BE2C (cell line): ENCODE measurements at regions not wholly inside any gene's neighbourhood (a gene's known extent, or its start where the extent isn't known, plus 50 kb on each side); places are given as distances from the start of the nearest gene placed in this dataset.

Experiments used
- DNase-seq: peaks from one replicate; pipeline ENCODE4 v3.0.0-alpha.2; 2020
- H3K27me3 ChIP-seq: fragments of 250-450 bp; sonication (Bioruptor Pico); 2 replicates; pipeline ENCODE4 v1.5.1; 2020; ENCODE audit warnings: mild to moderate bottlenecking
- H3K36me3 ChIP-seq: fragments of 250-450 bp; sonication (Bioruptor Pico); 2 replicates; pipeline ENCODE4 v1.5.1; 2020; ENCODE audit warnings: mild to moderate bottlenecking
- H3K4me1 ChIP-seq: fragments of 250-450 bp; sonication (Bioruptor Pico); 2 replicates; pipeline ENCODE4 v1.5.1; 2020
- H3K4me3 ChIP-seq: 2 replicates; pipeline ENCODE4 v1.5.1; 2011; ENCODE audit warnings: low read depth, low read length
- H3K9me3 ChIP-seq: fragments of 250-450 bp; sonication (Bioruptor Pico); 2 replicates; pipeline ENCODE4 v1.5.1; 2020
- CTCF ChIP-seq: IDR thresholded peaks from 2 replicates; pipeline ENCODE4 v1.5.1; 2012; ENCODE audit warnings: mild to moderate bottlenecking, low read depth, low read length

- no peak for DNase-seq
- H3K4me3 ChIP-seq: no peak overlapping the region
- H3K36me3 ChIP-seq: no peaks in the 10 kb centered on the region
- H3K9me3 ChIP-seq: no peaks in the 10 kb centered on the region
- TF ChIP-seq CTCF: no peak
- H3K4me1 ChIP-seq: no peaks in the 10 kb centered on the region
- peaks cover 26% of the 10 kb centered on the region for H3K27me3 ChIP-seq
These were observed 214.3 kb upstream of the TCF21 start for GRCh38 chr6:133674661-133675060.

- H3K9me3 ChIP-seq: no peaks in the 10 kb centered on the region
- DNase-seq: no peak
- no peak overlapping the region for H3K4me3 ChIP-seq
- H3K4me1 ChIP-seq: no peaks in the 10 kb centered on the region
- TF ChIP-seq CTCF: no peak
- peaks cover 6% of the 10 kb centered on the region for H3K27me3 ChIP-seq
- no peaks in the 10 kb centered on the region for H3K36me3 ChIP-seq
These were observed 207.9 kb upstream of the TCF21 start for GRCh38 chr6:133680994-133681393.

GRCh38 chr6:133681891-133682290, 207.0 kb upstream of the TCF21 start:
- no peaks in the 10 kb centered on the region for H3K4me1 ChIP-seq
- H3K27me3 ChIP-seq: peaks cover 4% of the 10 kb centered on the region
- H3K36me3 ChIP-seq: no peaks in the 10 kb centered on the region
- TF ChIP-seq CTCF: no peak
- H3K9me3 ChIP-seq: no peaks in the 10 kb centered on the region
- no peak for DNase-seq
- H3K4me3 ChIP-seq: no peak overlapping the region

GRCh38 chr6:133682506-133683307, 206.2 kb upstream of the TCF21 start:
- H3K4me3 ChIP-seq: no peak overlapping the region
- TF ChIP-seq CTCF: no peak
- H3K36me3 ChIP-seq: no peaks in the 10 kb centered on the region
- DNase-seq: no peak
- peaks cover 9% of the 10 kb centered on the region for H3K27me3 ChIP-seq
- no peaks in the 10 kb centered on the region for H3K9me3 ChIP-seq
- no peaks in the 10 kb centered on the region for H3K4me1 ChIP-seq

GRCh38 chr6:133683308-133683580, 205.7 kb upstream of the TCF21 start:
- no peak overlapping the region for H3K4me3 ChIP-seq
- H3K27me3 ChIP-seq: peaks cover 10% of the 10 kb centered on the region
- no peaks in the 10 kb centered on the region for H3K4me1 ChIP-seq
- H3K9me3 ChIP-seq: no peaks in the 10 kb centered on the region
- H3K36me3 ChIP-seq: no peaks in the 10 kb centered on the region
- DNase-seq: no peak
- TF ChIP-seq CTCF: no peak

- Histone ChIP-seq H3K27me3 (peaks cover 10% of the 10 kb centered on the region), H3K4me3 (no peak overlapping the region), H3K4me1 (no peaks in the 10 kb centered on the region), H3K36me3 (no peaks in the 10 kb centered on the region), H3K9me3 (no peaks in the 10 kb centered on the region)
- no peak for TF ChIP-seq CTCF
- DNase-seq: no peak
These were observed 205.3 kb upstream of the TCF21 start for GRCh38 chr6:133683606-133684005.
